ENCODE measurements at regions not wholly inside any gene's neighbourhood (a gene's known extent, or its start where the extent isn't known, plus 50 kb on each side); places are given as distances from the start of the nearest gene placed in this dataset.

DNA sequence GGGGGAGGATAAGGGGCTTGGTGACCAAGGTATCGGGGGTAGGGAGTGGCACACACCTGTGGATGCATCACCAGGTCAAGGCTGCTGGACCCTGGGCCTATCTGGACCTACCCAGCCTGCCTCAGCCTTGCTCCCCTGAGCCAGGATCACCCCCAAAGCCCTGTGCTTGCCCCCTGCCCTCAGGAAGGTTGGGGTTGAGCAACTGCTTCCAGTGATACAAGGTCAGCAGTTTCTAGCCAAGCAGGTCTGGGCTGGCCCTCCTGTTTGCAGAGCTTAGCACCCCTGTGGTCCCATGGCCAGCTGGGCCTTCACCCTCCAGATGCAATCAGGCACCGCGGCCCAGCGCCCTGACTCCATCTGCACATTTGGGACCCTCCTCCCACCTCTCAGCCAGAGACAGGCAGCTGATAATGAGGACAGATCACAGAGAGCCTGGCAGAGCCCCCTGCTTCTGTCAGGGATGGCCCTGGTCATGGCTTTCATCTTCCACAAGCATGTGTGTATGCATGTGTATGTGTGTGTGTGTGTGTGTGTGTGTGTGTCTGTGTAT is 154.6 kb downstream of the TFCP2L1 start:
- no peaks in the 10 kb centered on the region for H3K27me3 ChIP-seq (ENCODE audit: control insufficient read depth in 2 of 2, insufficient read depth in 2 of 2, low read length in 2 of 2)
- intact Hi-C loops (cut with micrococcal nuclease) = no loop called here
- H2AFZ ChIP-seq (ENCODE audit: low read depth, low read length) = no peak overlapping the region
- no peak for FAIRE-seq
- CTCF ChIA-PET = interaction anchor here (4.6 kb wide), 1 partner anchor 226 kb away, joined by 56 read pairs; no protein-coding TSS in a partner anchor
- dilution Hi-C loops (cut with MboI; ENCODE audit: extremely low pct_ligation_motif_present, low sequenced_read_pairs) = no loop called here
- POLR2A ChIA-PET = no interaction called here
- no peak for DNase-seq (ENCODE audit: low read depth, low spot score)
- H3K4me1 ChIP-seq (ENCODE audit: control insufficient read depth, extremely low read depth, insufficient read depth, low read length) = no peaks in the 10 kb centered on the region
- no peak overlapping the region for H3K27ac ChIP-seq (ENCODE audit: insufficient read depth, low read depth, low read length)
- H3K9me1 ChIP-seq (replicated peaks; ENCODE audit: control insufficient read depth, extremely low read depth, insufficient read depth, low read length) = no peaks in the 10 kb centered on the region
- H4K20me1 ChIP-seq (replicated peaks; ENCODE audit: control insufficient read depth, extremely low read depth, insufficient read depth, low read length) = no peaks in the 10 kb centered on the region
- H3K4me2 ChIP-seq (ENCODE audit: insufficient read depth, low read length) = no peak overlapping the region
- no peaks in the 10 kb centered on the region for H3K9me3 ChIP-seq (replicated peaks; ENCODE audit: control insufficient read depth, insufficient read depth, low read length)
- no peak overlapping the region for H3K4me3 ChIP-seq (replicated peaks in 1 of 3; ENCODE audit: insufficient read depth in 1 of 3, low read depth in 1 of 3, low read length in 3 of 3)
- no peak overlapping the region for H3K9ac ChIP-seq (replicated peaks; ENCODE audit: extremely low read depth, insufficient read depth, low read length)
- no peaks in the 10 kb centered on the region for H3K79me2 ChIP-seq (ENCODE audit: control insufficient read depth, insufficient read depth, low read length)
- TF ChIP-seq EZH2 (IDR thresholded peaks at IDR 0.05; ENCODE audit: borderline replicate concordance, low read depth, low read length, severe bottlenecking) (no peak), POLR2AphosphoS5 (IDR thresholded peaks at IDR 0.05; ENCODE audit: insufficient read depth, low read depth, low read length) (no peak), FOS (IDR thresholded peaks at IDR 0.05; ENCODE audit: borderline replicate concordance, insufficient read depth, low read length) (no peak), MYC (IDR thresholded peaks at IDR 0.05; ENCODE audit: low read depth, low read length) (no peak)
- TF ChIP-seq, protein P1, sequence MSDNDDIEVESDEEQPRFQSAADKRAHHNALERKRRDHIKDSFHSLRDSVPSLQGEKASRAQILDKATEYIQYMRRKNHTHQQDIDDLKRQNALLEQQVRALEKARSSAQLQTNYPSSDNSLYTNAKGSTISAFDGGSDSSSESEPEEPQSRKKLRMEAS (IDR thresholded peaks at IDR 0.05; ENCODE audit: insufficient read depth, insufficient read length) = no peak
- TF ChIP-seq, protein P2, sequence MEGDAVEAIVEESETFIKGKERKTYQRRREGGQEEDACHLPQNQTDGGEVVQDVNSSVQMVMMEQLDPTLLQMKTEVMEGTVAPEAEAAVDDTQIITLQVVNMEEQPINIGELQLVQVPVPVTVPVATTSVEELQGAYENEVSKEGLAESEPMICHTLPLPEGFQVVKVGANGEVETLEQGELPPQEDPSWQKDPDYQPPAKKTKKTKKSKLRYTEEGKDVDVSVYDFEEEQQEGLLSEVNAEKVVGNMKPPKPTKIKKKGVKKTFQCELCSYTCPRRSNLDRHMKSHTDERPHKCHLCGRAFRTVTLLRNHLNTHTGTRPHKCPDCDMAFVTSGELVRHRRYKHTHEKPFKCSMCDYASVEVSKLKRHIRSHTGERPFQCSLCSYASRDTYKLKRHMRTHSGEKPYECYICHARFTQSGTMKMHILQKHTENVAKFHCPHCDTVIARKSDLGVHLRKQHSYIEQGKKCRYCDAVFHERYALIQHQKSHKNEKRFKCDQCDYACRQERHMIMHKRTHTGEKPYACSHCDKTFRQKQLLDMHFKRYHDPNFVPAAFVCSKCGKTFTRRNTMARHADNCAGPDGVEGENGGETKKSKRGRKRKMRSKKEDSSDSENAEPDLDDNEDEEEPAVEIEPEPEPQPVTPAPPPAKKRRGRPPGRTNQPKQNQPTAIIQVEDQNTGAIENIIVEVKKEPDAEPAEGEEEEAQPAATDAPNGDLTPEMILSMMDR (IDR thresholded peaks at IDR 0.05; ENCODE audit: extremely low read depth in 1 of 2, insufficient read depth in 1 of 2, low read depth in 1 of 2, low read length in 2 of 2) = no peak
- H3K36me3 ChIP-seq (ENCODE audit: control insufficient read depth in 2 of 2, extremely low read depth in 1 of 2, insufficient read depth in 2 of 2, low read length in 2 of 2) = no peaks in the 10 kb centered on the region
- no TSS peak for BruUV-seq (replicated peaks)
